Hematopoietic multipotent progenitor cell treated with erythropoietin and hydrocortisone succinate and interleukin-3 and kit ligand, for 8 days (in vitro differentiated cells): ENCODE measurements at regions not wholly inside any gene's neighbourhood (a gene's known extent, or its start where the extent isn't known, plus 50 kb on each side); places are given as distances from the start of the nearest gene placed in this dataset.

ENCODE experiments used
- DNase-seq: peaks from one replicate; pipeline ENCODE4 v3.0.0-alpha.2; 2015

DNA sequence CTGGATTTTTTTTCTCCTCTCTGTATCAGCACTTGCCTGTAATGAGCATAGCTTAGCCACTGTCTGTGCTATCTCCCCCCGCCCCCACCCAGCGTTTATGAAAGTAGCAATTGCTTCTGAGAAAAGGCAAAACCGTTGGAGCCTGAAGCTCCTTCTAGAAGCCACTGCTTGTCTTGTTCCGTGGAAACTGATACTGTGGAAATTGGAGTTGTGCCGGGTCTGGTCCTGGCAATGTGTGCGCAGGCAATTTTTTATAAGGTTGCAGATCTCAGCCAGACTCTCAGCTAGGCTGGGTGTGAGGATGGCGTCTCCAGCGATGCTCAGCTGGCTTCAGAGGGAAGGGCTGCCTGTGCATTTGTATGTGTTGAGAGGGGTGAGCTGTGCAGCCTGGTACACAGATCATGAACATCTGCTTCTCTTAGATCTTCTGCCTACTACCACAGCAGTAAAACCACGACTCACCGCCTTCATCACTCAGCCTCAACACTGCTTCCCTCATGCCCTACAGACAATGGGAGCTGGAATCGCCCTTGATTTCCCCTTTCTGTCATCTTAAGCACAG lies 72.4 kb upstream of the GTSF1L start:
- DNase-seq: no peak

DNA sequence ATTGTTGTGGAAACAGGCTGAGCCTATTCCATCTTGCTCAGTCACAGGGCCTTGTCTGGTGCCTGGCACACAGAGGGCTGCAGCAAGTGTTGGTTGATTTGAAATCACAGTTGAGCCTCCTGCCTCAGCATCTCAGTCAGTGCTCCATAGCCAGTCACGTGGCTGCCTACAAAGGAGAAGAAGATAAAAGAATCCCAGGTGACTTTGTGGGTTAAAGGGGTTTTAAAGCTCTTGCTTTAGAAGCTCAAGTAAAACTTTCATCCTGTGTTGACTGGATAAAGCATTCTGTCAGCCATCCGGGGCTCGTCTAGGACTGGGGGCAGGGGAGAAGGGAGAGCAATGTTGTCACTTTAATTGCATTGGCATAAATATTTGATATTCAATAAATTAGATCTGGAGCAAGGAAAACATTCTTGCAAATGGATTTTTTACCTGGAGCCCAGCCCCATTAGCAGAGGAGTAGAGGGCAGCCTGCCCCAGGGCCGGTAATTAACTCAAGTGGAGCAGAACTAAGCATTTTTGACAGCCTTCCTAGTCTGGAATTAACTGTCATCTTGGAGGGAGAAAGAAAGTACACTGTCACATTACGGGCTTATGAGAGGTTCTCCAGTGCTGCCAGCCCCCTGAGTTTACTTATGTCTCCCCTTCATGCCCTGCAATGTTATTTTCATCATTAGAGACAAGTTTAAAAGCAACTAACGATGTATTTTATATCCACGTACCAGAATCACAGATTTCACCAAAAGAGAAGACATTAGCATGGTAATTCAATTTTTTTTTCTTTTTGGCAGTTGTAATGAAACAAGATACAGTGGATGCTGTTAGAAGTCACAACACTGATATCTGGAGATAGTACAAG lies 71.7 kb upstream of the GTSF1L start:
- DNase-seq: no peak

DNA sequence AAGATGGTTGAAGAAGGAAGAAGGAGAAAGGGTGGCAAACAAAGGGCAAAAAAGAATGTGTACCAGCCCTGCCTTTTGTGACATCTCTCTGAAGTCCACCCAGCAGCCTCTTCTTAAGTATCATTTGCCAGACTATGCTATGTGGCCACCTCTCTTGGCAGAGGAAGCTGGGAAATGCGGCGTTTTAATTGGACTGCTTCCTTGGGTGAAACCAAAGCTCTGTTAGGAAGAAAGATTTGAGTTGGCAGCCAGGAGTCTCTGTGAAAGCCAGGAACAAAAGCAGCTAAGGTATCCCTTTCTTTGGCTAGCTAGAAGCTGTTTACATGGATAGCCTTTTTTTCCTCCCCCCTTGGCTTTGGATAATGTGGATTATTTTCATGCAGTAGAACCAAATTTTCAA lies 67.5 kb upstream of the GTSF1L start:
- DNase-seq: no peak

DNA sequence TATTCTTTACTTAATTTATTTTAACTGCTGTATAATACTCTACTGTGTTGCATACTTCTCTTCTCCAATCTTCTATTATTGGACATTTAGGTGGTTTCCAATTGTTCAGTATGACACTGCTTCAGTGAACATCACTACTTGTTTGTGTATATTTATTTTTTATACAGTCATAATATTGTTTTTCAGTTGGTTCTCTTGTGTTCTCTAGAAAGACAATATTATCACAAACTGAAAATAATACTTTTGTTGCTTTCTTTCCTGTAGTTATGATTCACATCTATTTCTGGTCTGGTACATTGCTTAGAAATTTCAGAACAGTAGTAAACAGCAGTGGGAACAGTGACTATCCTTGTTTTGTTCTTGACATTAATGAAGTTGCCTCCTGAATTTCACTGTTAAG lies 62.8 kb upstream of the GTSF1L start:
- DNase-seq: no peak

DNA sequence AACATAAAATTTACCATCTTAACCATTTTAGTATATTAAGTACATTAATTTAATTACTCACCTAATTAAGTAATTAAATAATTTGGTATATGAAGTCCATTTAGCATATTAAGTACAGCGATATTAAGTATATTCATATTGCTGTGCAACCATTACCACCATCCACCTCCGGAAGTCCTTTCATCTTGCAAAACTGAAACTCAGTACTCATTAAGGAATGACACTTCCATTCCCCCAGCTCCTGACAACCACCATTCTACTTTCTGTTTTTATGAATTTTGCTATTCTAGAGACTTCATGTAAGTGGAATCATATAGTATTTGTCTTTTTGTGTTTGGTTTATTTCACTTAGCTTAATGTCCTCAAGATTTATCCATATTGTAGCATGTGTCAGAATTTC lies 61.1 kb upstream of the GTSF1L start:
- DNase-seq: no peak

DNA sequence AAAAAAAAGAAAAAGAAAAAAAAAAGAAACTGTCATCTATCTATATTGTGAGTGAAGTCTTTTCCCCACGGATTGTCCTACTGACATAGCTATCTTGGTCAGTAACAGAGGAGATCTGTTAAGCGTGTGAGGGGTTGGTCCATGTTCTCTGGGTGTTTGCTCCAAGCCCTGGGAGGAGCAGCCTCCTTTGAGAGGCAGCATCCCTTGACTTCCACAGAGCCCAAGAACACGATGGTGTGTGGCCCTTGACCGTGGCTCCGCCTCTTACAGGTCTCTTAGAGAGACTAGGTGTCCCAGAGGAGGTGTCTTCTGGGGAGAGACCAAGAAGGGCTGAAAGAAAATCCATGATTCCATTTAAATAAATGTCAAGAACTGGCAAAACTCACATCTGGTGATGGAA lies 60.1 kb upstream of the GTSF1L start:
- no peak for DNase-seq

DNA sequence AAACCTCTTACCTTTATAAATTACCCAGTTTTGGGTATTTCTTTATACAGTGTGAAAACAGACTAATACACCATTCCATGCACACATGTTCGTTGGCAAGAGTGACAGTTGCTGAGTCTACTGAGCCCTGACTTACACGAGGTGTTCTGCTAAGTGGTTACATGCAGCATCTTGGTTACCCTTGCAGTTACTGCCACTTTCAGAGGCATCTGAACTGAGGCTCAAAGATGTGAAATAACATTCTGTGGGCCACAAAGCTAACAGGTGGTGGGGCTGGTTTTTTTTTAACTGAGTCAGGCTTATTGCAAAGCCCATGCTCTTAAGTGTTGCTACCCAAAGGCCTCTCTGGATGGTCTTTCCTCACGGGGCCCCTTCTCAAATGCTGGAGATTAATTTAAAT lies 54.4 kb upstream of the GTSF1L start:
- DNase-seq: no peak

DNA sequence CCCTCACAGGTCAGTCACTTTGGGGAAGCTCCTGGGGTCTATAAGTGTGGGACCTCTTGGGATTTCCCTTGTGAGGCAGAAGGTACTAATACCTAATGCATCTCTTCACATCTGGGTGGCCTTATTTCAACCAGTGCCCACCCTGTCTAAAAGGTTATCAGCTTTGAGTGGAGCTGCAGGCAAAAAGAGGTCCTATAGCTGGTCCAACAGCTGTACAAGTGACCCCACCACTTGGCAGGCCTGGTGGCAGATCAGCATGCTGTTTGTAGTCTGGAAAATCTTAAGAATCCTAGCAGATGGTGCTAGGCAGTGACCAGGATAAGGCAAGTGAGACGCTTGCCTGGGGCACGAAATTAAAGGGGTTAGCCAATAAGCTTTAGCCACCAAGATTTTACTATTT lies 51.6 kb upstream of the GTSF1L start:
- no peak for DNase-seq

DNA sequence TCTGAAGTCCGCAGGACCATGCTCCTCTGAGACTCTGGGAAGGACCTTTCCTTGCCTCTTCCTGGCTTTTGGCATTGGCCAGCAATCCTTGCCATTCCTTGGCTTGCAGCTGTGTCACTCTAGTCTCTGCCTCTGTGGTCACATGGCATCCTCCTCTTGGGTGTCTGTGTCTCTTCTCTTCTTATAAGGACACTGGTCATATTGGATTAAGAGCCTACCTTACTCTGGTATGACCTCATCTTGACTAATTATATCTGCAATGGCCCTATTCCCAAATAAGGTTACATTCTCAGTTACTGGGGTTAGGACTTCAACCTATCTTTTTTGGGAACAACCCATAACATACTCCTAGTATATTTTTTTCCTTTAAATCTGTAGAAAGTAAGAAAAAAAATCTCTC lies 49.9 kb upstream of the GTSF1L start:
- DNase-seq: no peak
